ENCODE measurements at regions not wholly inside any gene's neighbourhood (a gene's known extent, or its start where the extent isn't known, plus 50 kb on each side); places are given as distances from the start of the nearest gene placed in this dataset.

DNA sequence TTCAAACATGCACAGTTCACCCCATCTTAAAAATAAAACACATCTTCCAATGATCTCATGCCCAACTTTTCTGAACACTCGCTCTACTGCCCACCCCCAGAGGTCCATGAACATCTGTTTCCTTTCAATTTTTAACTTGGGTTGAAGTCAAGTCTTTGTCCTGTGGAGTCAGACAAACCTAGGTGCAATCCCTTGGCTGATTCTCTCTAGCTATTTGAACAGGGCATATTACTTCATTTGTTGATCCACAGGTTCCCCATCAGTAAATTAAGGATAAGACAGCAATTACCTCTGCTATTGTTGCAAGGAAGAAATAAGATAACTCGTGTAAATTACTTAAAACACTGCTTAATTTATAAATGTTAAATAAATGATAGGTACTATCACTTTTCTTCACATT lies 180.1 kb downstream of the CNTN3 start:
- H3K27ac ChIP-seq: no peak overlapping the region
- intact Hi-C loops (cut with DNase I): no loop called here
- no peaks in the 10 kb centered on the region for H3K27me3 ChIP-seq
- H3K36me3 ChIP-seq: no peaks in the 10 kb centered on the region
- no peak overlapping the region for H3K9ac ChIP-seq (ENCODE audit: low read depth in 2 of 2, low read length in 2 of 2)
- H3K9me3 ChIP-seq: no peaks in the 10 kb centered on the region
- TF ChIP-seq, protein P1, sequence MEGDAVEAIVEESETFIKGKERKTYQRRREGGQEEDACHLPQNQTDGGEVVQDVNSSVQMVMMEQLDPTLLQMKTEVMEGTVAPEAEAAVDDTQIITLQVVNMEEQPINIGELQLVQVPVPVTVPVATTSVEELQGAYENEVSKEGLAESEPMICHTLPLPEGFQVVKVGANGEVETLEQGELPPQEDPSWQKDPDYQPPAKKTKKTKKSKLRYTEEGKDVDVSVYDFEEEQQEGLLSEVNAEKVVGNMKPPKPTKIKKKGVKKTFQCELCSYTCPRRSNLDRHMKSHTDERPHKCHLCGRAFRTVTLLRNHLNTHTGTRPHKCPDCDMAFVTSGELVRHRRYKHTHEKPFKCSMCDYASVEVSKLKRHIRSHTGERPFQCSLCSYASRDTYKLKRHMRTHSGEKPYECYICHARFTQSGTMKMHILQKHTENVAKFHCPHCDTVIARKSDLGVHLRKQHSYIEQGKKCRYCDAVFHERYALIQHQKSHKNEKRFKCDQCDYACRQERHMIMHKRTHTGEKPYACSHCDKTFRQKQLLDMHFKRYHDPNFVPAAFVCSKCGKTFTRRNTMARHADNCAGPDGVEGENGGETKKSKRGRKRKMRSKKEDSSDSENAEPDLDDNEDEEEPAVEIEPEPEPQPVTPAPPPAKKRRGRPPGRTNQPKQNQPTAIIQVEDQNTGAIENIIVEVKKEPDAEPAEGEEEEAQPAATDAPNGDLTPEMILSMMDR (IDR thresholded peaks at IDR 0.05): no peak
- no peaks in the 10 kb centered on the region for H3K4me1 ChIP-seq
- DNase-seq: no peak
- H3K4me3 ChIP-seq: no peak overlapping the region

DNA sequence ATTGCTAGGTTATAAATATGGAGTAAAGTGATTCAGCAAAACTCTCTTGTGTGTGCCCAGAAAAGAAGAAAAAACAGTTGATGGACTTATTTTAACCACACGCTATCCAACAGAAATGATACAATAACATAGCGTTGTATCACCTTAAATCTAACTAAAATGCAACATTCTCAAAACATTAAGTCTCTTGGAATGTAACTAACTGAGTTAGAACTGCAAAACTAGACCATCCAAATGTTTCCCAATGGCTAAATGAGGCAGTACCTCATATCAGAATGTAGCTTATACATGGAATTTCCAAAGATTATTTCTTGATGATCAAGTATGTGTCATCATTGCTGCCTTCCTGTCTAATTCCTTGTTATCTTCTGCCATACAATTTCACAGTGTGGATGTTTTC lies 187.9 kb downstream of the CNTN3 start:
- DNase-seq: no peak
- TF ChIP-seq, protein P1 (IDR thresholded peaks at IDR 0.05): no peak
- H3K27ac ChIP-seq: no peak overlapping the region
- no peak overlapping the region for H3K4me3 ChIP-seq
- no peaks in the 10 kb centered on the region for H3K9me3 ChIP-seq
- no peak overlapping the region for H3K9ac ChIP-seq (ENCODE audit: low read depth in 2 of 2, low read length in 2 of 2)
- H3K4me1 ChIP-seq: no peaks in the 10 kb centered on the region
- no peaks in the 10 kb centered on the region for H3K36me3 ChIP-seq
- no peaks in the 10 kb centered on the region for H3K27me3 ChIP-seq
- intact Hi-C loops (cut with DNase I): no loop called here

DNA sequence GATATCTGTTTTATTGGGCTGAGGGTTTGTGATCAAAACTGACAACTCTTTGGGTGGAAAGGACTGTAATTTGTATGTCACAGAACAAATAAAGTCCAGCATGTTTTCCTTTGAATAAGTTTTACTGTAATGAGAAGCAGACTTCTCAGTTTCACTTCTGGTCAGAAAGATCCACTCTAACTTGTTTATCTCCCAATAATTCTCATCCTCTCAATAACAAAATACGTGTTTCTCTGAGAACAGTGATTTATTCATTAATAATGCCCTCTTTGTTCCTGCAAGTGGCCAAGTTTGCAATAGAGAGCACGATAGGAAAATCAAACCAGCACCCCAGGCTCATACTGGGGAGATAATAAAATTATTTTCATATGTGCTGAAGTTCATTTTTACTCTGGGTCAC lies 190.6 kb downstream of the CNTN3 start:
- Histone ChIP-seq H3K9me3 (no peaks in the 10 kb centered on the region), H3K27ac (no peak overlapping the region), H3K4me3 (no peak overlapping the region), H3K4me1 (no peaks in the 10 kb centered on the region), H3K27me3 (no peaks in the 10 kb centered on the region), H3K9ac (ENCODE audit: low read depth in 2 of 2, low read length in 2 of 2) (no peak overlapping the region), H3K36me3 (no peaks in the 10 kb centered on the region)
- TF ChIP-seq, protein P1 (IDR thresholded peaks at IDR 0.05): no peak
- intact Hi-C loops (cut with DNase I): no loop called here
- DNase-seq: no peak

DNA sequence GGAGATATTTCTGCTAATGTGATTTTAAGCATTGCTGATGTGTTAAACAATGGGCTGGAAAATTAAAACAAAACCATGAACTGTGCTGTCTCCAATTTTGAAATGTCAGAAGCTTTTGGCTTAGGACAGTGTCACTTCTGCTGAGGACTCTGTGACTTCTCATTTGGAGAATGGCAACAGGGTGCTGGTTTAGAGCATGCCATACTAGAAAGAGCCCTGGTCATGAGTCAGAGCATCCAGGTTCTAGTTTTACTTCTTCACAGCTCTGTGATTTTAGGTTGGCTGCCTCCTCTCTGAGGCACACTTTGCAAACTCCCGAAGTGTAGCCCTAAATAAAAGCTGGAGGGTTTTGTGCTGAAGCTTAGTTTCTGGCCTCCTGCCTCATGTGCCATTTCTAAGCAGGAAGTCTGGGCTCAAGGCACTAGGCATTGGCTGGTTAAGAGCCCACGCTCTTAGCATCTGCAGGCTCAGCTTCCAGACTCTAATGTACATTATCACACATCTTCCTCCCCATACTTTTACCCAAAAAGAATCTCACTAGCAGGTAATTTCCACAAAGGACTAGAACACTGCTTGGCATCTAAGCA lies 193.8 kb downstream of the CNTN3 start:
- TF ChIP-seq, protein P1 (IDR thresholded peaks at IDR 0.05): no peak
- no peaks in the 10 kb centered on the region for H3K9me3 ChIP-seq
- no peak overlapping the region for H3K4me3 ChIP-seq
- no peaks in the 10 kb centered on the region for H3K36me3 ChIP-seq
- H3K27me3 ChIP-seq: no peaks in the 10 kb centered on the region
- DNase-seq: no peak
- intact Hi-C loops (cut with DNase I): no loop called here
- H3K9ac ChIP-seq (ENCODE audit: low read depth in 2 of 2, low read length in 2 of 2): no peak overlapping the region
- no peaks in the 10 kb centered on the region for H3K4me1 ChIP-seq
- H3K27ac ChIP-seq: no peak overlapping the region

DNA sequence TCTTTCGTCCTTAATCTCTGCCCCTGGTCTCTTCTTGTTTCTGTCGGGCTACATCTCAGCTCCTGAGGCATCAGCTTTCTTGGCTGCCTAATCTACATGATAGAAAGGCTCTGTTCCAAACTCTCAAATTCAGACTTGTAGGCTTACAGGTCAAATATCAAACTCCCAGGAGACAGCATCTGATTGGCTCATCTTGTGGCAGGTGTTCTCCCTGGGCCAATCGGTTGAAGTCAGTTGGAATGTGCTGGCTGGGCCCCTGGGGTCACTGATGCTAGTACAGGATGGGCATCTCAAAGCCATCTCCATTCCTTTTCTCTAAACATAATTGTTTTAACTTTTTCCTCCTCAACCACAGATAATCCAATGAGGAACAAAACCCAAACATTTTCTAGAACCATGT lies 198.7 kb downstream of the CNTN3 start:
- Histone ChIP-seq H3K9me3 (no peaks in the 10 kb centered on the region), H3K27me3 (no peaks in the 10 kb centered on the region), H3K9ac (ENCODE audit: low read depth in 2 of 2, low read length in 2 of 2) (no peak overlapping the region), H3K4me3 (no peak overlapping the region), H3K36me3 (no peaks in the 10 kb centered on the region), H3K4me1 (no peaks in the 10 kb centered on the region), H3K27ac (no peak overlapping the region)
- no peak for DNase-seq
- intact Hi-C loops (cut with DNase I): no loop called here
- TF ChIP-seq, protein P1 (IDR thresholded peaks at IDR 0.05): no peak
